ENCODE measurements at regions not wholly inside any gene's neighbourhood (a gene's known extent, or its start where the extent isn't known, plus 50 kb on each side); places are given as distances from the start of the nearest gene placed in this dataset.
A peak's percentile ranks its signal among the peaks of the same experiment; 100 is the strongest.

DNA sequence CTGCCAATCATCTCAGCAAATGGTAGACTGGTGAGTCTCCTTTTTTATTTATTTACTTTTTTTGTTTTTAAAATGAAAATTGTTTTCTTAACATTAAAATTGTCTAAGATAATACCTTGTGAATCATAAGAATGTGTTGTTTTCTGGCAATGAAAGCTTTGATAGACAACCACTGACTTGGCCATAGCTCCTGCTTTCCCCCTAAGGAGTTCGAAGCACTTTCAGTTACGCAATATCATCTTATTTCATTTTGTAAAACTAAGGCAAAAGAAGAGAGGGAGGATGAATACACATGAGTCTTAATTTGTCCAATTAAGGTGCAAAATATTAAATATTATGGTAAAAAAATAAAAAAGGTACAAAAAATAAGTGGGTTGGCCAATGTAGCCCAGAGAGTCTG, 74.8 kb upstream of the PLCL2 start:
- TF ChIP-seq, protein P1, sequence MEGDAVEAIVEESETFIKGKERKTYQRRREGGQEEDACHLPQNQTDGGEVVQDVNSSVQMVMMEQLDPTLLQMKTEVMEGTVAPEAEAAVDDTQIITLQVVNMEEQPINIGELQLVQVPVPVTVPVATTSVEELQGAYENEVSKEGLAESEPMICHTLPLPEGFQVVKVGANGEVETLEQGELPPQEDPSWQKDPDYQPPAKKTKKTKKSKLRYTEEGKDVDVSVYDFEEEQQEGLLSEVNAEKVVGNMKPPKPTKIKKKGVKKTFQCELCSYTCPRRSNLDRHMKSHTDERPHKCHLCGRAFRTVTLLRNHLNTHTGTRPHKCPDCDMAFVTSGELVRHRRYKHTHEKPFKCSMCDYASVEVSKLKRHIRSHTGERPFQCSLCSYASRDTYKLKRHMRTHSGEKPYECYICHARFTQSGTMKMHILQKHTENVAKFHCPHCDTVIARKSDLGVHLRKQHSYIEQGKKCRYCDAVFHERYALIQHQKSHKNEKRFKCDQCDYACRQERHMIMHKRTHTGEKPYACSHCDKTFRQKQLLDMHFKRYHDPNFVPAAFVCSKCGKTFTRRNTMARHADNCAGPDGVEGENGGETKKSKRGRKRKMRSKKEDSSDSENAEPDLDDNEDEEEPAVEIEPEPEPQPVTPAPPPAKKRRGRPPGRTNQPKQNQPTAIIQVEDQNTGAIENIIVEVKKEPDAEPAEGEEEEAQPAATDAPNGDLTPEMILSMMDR (IDR thresholded peaks at IDR 0.05): no peak
- no peak overlapping the region for H3K27ac ChIP-seq (ENCODE audit: low read depth in 1 of 2, low read length in 2 of 2)
- DNase-seq (no peak), ATAC-seq (ENCODE audit: poor library complexity) (no peak)
- H3K36me3 ChIP-seq (ENCODE audit: insufficient read depth, low read length): no peaks in the 10 kb centered on the region
- H3K4me1 ChIP-seq (ENCODE audit: insufficient read depth, low read length): peaks cover 18% of the 10 kb centered on the region
- intact Hi-C loops (cut with DNase I, micrococcal nuclease): loop anchor here in 1 of 2 experiments (5.0 kb wide), 1 partner anchor 417 kb away; no protein-coding TSS in a partner anchor
- H3K4me3 Mint-ChIP-seq: no peak overlapping the region
- no peaks in the 10 kb centered on the region for H3K9me3 ChIP-seq (ENCODE audit: control insufficient read depth in 1 of 2, insufficient read depth in 1 of 2, low read length in 2 of 2)
- POLR2A ChIA-PET: interaction anchor here (1.9 kb wide), 1 partner anchor 32 kb away, joined by 7 read pairs; no protein-coding TSS in a partner anchor
- CTCF ChIA-PET: no interaction called here
- H3K4me1 Mint-ChIP-seq (ENCODE audit: low read depth): peaks cover 29% of the 10 kb centered on the region
- H3K4me3 ChIP-seq (ENCODE audit: low read length): no peak overlapping the region
- H3K27me3 ChIP-seq (ENCODE audit: control insufficient read depth in 1 of 2, insufficient read depth in 2 of 2, low read length in 2 of 2): no peaks in the 10 kb centered on the region
- H3K9me3 Mint-ChIP-seq: no peaks in the 10 kb centered on the region
- no peaks in the 10 kb centered on the region for H3K36me3 Mint-ChIP-seq (ENCODE audit: low read depth)
- no peaks in the 10 kb centered on the region for H3K27me3 Mint-ChIP-seq
- H3K27ac Mint-ChIP-seq: no peak overlapping the region

DNA sequence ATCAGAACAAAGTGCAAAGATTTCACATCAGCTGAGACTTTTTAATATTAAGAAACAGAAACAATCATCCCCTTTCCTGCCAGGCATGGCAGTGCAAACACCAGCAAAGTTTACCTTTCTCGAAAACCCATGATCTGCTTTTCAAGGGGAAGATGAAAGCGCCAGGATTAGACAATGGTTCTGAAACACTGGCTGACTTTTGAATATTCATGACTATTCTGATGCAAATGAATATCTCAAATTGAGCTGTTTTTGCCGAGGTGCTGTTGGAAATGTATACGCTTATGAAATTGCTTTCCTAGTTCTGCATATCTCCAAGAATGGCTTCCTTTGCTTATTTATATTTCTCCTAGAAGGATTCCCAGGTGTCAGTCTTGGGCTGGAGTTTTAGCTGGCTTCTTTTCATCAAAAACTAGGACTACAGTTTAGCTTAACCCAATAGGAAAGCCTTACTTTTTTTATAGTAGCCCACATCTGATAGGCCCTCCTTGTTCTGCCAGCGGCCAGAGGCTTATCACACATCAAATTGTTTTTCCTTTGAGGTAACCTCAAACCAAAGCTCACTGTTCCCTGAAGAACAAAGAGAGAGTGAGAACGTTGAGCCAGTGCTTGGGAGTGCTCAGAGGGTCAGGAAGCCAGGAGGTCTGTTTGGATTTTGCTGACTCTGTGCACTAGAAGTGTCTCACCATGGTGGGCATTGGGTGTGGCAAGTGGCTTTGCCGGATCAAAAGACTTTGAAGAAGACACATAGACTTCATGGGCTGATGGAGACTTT, 74.0 kb upstream of the PLCL2 start:
- POLR2A ChIA-PET: interaction anchor here (0.6 to 1.9 kb wide), 3 partner anchors 9 to 112 kb away, joined by 3 to 7 read pairs (median 3); no protein-coding TSS in a partner anchor

DNA sequence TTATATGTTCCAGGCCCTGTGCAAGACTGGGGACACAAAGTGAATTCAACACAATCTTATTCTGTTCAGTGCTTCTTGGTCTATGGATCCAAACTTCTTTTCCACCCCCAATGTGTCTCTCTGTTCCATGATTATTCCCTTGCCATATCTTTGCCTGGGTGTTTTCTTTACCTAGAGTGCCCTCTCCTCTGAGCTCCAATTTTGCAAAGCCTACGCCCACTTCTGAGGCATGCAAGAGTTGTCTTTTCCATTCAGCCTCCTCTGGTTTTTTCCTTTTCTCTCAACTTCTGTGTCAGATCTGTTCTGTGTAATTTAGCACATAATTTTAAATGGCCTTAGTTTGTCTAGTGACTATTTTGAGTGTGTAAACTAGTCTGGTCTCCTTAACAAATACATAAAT, 72.8 kb upstream of the PLCL2 start:
- intact Hi-C loops (cut with DNase I, micrococcal nuclease): loop anchor here in 1 of 2 experiments (5.0 kb wide), 1 partner anchor 415 kb away; no protein-coding TSS in a partner anchor
- no peak overlapping the region for H3K27ac ChIP-seq (ENCODE audit: low read depth in 1 of 2, low read length in 2 of 2)
- H3K4me3 Mint-ChIP-seq: no peak overlapping the region
- ATAC-seq (ENCODE audit: poor library complexity) (no peak), DNase-seq (no peak)
- H3K9me3 ChIP-seq (ENCODE audit: control insufficient read depth in 1 of 2, insufficient read depth in 1 of 2, low read length in 2 of 2): no peaks in the 10 kb centered on the region
- H3K36me3 Mint-ChIP-seq (ENCODE audit: low read depth): no peaks in the 10 kb centered on the region
- no peaks in the 10 kb centered on the region for H3K36me3 ChIP-seq (ENCODE audit: insufficient read depth, low read length)
- peaks cover 29% of the 10 kb centered on the region for H3K4me1 Mint-ChIP-seq (ENCODE audit: low read depth)
- no peak overlapping the region for H3K4me3 ChIP-seq (ENCODE audit: low read length)
- no peaks in the 10 kb centered on the region for H3K27me3 ChIP-seq (ENCODE audit: control insufficient read depth in 1 of 2, insufficient read depth in 2 of 2, low read length in 2 of 2)
- no peaks in the 10 kb centered on the region for H3K27me3 Mint-ChIP-seq
- no peak overlapping the region for H3K27ac Mint-ChIP-seq
- no peaks in the 10 kb centered on the region for H3K9me3 Mint-ChIP-seq
- POLR2A ChIA-PET: no interaction called here
- CTCF ChIA-PET: no interaction called here
- TF ChIP-seq, protein P1 (IDR thresholded peaks at IDR 0.05): no peak
- H3K4me1 ChIP-seq (ENCODE audit: insufficient read depth, low read length): peaks cover 18% of the 10 kb centered on the region

More for the DNA sequence above, 74.0 kb upstream of the PLCL2 start:
- H3K4me3 Mint-ChIP-seq: no peak overlapping the region
- H3K27me3 Mint-ChIP-seq: no peaks in the 10 kb centered on the region
- peak in 3 of 14 experiments; percentile 19 to 50 (median 26) for DNase-seq
- H3K4me1 Mint-ChIP-seq (ENCODE audit: low read depth): peaks cover 29% of the 10 kb centered on the region
- H3K27me3 ChIP-seq (ENCODE audit: control insufficient read depth in 1 of 2, insufficient read depth in 2 of 2, low read length in 2 of 2): no peaks in the 10 kb centered on the region
- H3K27ac Mint-ChIP-seq: no peak overlapping the region
- TF ChIP-seq, protein P1 (IDR thresholded peaks at IDR 0.05): no peak
- no peak overlapping the region for H3K4me3 ChIP-seq (ENCODE audit: low read length)
- no peaks in the 10 kb centered on the region for H3K9me3 ChIP-seq (ENCODE audit: control insufficient read depth in 1 of 2, insufficient read depth in 1 of 2, low read length in 2 of 2)
- peak; percentile 29 for ATAC-seq (ENCODE audit: poor library complexity)
- no peaks in the 10 kb centered on the region for H3K36me3 ChIP-seq (ENCODE audit: insufficient read depth, low read length)
- intact Hi-C loops (cut with DNase I, micrococcal nuclease): loop anchor here in 1 of 2 experiments (5.0 kb wide), 1 partner anchor 417 kb away; no protein-coding TSS in a partner anchor
- H3K36me3 Mint-ChIP-seq (ENCODE audit: low read depth): no peaks in the 10 kb centered on the region
- no peaks in the 10 kb centered on the region for H3K9me3 Mint-ChIP-seq
- CTCF ChIA-PET: no interaction called here
- no peak overlapping the region for H3K27ac ChIP-seq (ENCODE audit: low read depth in 1 of 2, low read length in 2 of 2)
- peaks cover 18% of the 10 kb centered on the region for H3K4me1 ChIP-seq (ENCODE audit: insufficient read depth, low read length)
